GM21381 (cell line): ENCODE measurements at regions not wholly inside any gene's neighbourhood (a gene's known extent, or its start where the extent isn't known, plus 50 kb on each side); places are given as distances from the start of the nearest gene placed in this dataset.
"Not testable (repeated sequence)": the region's sequence is repeated elsewhere in the genome, so short reads cannot be mapped to it uniquely, and the experiment has no call there.

ENCODE experiments used
- ATAC-seq: cut with Tn5 transposase; IDR thresholded peaks from one replicate; pipeline ENCODE4 v1.9.1; 2021; ENCODE audit warnings: mild to moderate bottlenecking, moderate library complexity; ENCODE audit not compliant: unreplicated experiment

DNA sequence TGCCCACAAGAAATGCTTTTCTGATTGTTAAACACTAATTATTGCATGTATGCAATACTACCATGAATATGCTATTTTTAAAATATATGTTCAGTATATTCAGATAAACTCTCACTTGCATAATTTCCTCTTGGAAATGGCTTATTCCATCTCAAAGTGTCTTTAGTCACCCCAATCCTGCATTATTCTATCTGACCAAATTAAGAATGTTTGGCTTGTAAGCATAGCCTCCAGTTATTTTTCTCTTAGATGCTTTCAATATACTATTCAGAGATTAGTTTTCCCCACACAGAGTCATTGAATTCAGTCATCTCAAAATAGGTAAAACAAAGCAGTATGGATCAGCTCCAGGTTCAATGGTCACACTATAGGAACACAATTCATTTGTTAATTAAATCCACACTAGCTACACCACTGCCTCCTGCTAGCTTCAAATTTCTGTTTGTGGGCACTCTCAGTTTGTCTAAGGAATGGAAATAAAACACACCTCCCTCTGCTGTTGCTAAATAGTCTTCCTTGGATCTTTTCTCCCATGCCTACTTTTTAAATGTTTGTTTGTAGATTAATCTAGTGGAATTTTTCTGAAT, 134.6 kb upstream of the TBCA start:
- no peak for ATAC-seq

- ATAC-seq: no peak
These were observed 133.1 kb upstream of the TBCA start for GRCh38 chr5:77909237-77909636.

DNA sequence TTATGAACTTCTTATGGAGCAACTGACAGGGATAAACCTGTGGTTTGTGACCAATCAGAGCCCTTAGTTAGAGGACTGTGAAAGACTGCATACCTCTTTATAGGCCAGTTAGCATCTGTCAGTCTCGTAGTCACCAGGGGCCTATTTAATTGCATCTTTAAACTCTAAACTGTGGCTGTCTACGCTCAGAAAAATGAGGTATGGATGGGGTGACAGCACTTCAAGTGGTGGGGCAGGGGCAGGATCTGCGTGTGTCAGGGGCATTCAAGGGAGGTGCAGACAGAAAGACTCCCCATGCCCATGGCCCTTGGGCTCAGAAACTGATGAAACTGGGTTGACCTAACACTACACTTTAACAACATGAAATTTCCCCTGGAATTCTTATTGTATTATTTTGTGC, 132.6 kb upstream of the TBCA start:
- ATAC-seq: no peak

GRCh38 chr5:77907786-77908185, 131.6 kb upstream of the TBCA start:
- ATAC-seq: no peak

- no peak for ATAC-seq
These were observed 130.7 kb upstream of the TBCA start for GRCh38 chr5:77906806-77907205.

- no peak for ATAC-seq
These were observed 128.2 kb upstream of the TBCA start for GRCh38 chr5:77904362-77904761.

- ATAC-seq: no peak
These were observed 124.6 kb upstream of the TBCA start for GRCh38 chr5:77900691-77901090.

- ATAC-seq: no peak
These were observed 122.2 kb upstream of the TBCA start for GRCh38 chr5:77898385-77898784.

GRCh38 chr5:77896338-77896737, 120.2 kb upstream of the TBCA start:
- ATAC-seq: no peak

DNA sequence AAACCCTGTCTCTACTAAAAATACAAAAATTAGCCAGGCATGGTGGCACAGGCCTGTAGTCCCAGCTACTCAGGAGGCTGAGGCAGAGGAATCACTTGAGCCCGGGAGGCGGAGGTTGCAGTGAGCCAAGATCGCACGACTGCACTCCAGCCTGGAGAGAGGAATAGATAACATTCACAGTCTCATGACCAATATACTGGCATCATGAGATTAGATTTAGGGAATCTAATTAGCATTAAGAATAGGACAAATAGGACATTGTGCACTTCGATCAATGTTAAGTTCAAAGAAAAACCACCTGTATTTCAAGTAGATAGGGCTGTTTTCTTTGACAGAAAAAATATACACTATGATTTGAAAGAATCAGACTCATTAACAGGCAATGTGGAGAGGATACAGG, 118.0 kb upstream of the TBCA start:
- not testable (repeated sequence) for ATAC-seq

- ATAC-seq: no peak
These were observed 117.2 kb upstream of the TBCA start for GRCh38 chr5:77893225-77893860.

DNA sequence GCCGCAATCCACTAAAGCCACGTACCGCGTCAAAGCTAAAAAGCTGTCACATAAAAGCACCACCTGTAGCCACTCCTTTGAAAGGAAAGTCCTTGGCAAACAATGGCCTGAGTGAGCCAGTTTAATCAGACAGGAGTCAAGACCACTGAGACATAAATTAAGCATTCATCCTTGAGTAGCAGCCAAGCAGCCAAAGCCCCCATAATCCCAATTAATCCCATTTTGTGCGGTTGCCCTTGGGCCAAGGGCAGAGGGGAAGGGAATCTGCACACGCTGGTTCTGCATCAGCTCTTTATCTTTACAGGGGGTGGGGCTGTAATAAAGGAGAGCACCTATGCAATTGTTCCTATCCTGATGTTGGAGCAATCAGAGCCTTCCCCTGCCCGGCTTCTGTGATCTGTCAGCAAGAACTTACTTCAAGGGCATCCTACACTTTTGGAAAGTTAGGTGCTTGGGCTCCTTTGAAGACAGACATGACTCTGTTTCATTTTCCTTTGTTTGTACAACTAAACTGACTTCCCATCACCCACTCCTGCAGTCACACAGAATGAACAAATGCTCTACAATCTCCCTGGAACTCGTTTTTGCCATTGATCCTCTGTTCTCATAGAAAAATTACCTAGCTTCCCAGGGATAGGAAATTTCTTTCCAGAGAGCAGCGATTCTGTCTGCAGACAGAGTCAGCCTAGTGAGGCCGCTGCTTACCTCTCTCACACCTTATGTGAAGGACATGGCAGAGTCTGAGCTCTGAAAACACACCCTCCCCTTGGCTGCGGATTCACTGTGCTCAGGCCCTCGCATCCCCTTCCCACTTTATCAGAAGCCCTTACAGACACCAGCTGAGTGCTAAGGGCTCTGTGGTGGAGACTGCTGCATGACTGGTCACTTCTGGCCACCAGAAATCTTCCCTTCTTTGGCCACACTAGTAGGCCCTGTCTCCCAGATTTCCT, 116.2 kb upstream of the TBCA start:
- ATAC-seq: no peak

DNA sequence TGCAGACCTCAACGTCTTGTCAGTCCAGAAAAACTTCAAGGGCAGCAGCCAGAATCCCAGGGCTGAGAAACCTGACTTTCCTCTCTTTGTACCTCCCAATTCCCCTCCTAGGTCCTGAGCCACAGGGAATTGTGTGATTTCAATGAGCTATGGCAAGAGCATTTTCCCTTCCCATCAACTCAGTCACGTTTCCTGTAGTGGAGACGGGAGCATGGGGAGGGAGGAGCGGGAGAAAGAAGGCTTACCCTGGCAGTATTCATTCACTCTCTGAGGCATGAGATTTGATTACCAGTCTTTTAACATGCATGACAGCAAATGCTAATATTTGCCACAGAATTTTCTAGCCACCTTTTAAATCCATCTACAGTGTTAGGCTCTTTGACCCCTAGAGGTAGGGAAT, 109.4 kb upstream of the TBCA start:
- no peak for ATAC-seq

DNA sequence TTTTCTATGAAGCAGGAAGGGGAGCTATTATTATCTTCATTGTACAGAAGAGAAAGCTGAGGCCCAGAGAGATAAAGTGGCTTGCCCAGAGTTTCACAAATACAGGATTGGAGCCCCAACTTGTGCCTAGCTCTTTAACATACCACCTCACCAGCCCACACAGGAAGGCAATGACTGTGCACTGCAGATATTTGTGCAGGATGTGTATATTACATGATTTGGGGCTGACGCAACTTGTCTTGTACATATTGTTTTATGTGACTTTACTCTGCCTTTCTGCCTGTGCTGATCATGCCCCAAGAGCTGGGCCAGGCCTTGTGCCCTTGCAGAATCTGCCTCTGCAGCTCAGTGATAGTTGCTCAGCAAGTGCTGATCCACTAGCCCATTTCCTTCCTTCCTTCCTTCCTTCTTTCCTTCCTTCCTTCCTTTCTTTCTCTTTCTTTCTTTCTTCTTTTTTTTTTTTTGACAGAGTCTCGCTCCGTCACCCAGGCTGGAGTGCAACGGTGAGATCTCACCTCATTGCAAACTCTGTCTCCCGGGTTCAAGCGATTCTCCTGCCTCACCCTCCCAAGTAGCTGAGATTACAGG, 106.6 kb upstream of the TBCA start:
- ATAC-seq: no peak

DNA sequence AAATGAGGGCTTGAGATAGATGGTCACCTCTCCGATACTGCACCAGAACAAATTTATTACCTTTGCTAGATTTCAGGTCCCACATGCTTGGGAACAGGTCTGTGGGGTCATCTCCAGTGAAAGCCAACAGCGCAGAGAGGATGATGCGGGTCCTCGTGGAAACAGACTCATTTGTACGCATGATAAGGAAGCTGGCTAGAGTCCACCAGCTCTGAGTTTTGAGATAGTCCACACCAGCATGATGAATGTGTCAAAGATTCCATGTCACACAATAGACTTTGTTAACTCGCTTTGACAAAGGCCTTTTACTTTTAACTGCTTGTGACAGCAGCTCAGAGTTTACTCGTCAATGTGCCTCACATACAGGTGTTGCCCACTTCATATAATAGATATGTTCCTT, 105.4 kb upstream of the TBCA start:
- no peak for ATAC-seq

GRCh38 chr5:77877516-77878355, 101.6 kb upstream of the TBCA start:
- ATAC-seq: no peak

DNA sequence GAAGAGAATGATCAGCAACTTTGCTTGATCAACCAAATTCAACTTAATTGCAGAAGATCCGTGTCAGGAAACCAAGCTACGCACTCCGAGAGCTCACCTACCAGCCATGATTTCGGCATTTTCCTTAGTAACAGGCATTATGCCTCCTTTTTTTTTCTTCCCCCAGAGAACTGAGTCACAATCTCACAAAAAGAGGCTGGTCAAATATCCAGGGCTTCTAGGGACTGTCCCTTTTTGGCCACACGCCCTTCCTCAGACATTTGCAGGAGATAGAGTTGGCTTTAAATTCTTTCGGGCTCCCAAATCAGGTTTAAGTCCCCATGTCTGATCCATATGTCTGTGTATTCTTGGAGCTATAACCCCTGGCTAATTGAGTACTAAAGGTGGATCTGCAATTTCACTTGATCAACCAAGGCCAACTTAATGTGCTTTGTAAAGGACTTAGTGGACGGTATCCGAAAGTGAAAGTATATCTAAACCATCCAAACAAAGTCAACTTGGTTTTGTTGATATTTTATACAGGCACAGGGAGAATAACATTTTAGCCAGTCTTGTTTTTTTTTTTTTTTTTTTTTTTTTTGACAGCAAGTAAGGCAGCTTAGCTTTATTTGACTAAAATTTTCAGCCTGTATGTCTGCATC, 100.8 kb upstream of the TBCA start:
- ATAC-seq: no peak

DNA sequence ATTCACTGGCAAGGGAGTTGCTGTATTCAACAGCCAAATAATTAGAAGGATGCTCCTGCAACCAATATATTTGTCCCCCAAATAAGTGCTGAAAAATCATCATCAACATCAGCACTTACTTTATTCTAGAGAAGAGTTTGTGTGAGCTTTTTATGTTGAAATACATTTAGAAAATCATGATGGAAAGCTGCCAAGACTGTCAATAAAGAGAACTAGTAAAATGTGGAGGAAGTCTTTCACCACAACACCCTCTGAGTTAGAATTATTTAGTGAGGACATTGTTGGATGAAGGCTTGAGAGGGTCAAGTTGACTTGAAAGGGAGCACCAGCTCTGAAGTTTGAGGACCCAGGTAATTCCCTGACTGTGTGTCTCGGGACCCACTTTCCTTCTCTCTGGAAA, 100.2 kb upstream of the TBCA start:
- no peak for ATAC-seq

DNA sequence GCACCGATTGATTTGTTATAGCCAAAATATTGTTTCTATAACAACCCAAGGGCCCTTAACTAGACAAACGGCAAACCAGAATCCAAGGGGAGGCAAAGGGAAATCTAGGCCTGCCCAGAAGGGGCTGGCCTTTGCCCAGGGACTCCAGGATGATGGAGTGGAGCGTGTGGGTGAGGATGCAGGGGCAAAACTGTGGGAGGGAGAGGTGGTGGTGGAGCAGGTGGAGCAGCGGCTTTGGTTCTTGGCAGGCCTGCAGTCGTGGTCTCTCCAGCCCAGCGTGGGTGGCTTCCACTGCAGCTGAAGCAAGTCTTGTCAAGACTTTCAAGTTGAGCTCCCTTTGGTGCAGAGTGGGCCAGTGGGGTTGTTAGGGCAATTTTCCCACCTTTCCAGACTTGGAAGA, 98.6 kb upstream of the TBCA start:
- no peak for ATAC-seq

DNA sequence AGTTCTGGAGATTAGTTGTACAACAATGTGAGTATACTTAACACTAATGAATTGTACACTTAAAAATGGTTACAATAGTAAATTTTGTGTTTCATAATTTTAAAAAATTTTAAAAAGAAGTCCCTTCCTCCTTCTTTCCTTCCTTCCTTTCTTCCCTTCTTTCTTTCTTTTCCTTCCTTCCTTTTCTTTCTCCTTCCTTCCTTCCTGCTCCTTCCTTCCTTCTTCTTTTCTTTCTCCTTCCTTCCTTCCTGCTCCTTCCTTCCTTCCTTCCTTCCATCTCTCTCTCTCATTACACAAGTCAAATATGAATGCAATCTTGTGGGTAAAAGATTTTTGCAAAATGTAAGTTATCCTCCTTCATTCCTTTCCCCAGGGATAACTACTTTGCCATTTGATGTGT, 97.1 kb upstream of the TBCA start:
- no peak for ATAC-seq
